Renal cortical epithelial cell (primary cell): ENCODE measurements at regions not wholly inside any gene's neighbourhood (a gene's known extent, or its start where the extent isn't known, plus 50 kb on each side); places are given as distances from the start of the nearest gene placed in this dataset.
"Not testable (repeated sequence)": the region's sequence is repeated elsewhere in the genome, so short reads cannot be mapped to it uniquely, and the experiment has no call there.

Source experiments
- DNase-seq: peaks from one replicate; pipeline ENCODE4 v3.0.0-alpha.2; 2011; ENCODE audit warnings: low read depth

DNA sequence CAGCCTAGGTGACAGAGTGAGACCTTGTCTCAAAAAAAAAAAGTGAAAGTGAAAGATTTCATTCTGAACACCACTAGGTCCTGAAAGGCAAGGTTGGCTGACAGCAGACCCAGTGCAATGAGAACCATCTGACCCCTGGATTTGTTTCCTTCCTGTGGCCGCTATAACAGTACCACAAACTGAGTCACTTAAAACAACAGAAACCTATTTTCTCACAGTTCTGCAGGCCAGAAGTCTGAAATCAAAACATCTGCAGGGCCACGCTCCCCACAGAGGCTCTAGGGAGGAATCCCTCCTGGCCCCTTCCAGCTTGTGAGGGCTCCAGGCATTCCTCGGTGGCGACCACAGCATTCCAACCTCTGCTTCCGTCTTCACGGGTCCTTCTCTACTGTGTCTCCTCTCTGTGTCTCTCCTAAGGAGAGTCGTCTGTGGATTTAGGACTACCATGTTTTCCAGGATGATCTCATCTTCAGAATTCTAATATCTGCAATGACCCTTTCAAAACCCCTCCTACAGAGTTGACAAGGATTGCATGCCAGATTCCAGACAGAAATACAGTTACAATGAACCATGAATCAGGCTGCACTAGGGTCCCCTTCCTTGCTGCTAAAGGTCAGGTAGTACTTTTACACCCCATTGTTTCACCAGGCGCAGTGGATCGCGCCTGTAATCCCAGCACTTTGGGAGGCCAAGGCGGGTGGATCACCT, 78.0 kb upstream of the ADGRL1 start:
- DNase-seq = peak; percentile 87

DNA sequence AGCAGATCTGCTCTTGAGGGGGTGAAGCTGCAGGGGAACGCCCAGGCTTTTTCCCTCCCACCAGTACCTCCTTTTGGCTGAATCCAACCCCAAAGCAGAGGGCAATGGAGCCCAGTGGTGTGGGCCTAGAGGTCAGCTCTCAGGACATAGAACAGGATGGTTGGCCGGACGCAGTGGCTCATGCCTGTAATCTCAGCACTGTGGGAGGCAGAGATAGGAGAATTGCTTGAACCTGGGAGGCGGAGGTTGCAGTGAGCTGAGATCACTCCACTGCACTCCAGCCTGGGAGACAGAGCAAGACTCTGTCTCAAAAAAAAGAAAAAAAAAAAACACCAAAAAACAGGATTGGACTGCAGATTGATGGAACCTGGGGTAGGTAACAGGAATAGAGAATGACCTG, 73.3 kb upstream of the ADGRL1 start:
- DNase-seq = not testable (repeated sequence)

DNA sequence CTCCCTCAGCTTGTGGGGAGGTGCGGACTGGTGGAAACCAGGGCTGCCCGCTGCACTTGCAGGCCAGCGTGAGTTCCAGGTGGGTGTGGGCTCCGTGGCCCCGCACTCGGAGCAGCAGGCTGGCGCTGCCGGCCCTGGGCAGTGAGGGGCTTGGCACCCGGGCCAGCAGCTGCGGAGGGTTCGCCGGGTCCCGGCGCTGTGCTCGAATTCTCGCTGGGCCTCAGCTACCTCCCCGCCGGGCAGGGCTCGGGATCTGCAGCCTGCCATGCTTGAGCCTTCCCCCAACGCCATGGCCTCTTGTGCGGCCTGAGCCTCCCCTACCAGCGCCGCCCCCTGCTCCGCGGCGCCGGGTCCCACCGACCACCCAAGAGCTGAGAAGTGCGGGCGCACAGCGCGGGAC, 71.6 kb upstream of the ADGRL1 start:
- no peak for DNase-seq

DNA sequence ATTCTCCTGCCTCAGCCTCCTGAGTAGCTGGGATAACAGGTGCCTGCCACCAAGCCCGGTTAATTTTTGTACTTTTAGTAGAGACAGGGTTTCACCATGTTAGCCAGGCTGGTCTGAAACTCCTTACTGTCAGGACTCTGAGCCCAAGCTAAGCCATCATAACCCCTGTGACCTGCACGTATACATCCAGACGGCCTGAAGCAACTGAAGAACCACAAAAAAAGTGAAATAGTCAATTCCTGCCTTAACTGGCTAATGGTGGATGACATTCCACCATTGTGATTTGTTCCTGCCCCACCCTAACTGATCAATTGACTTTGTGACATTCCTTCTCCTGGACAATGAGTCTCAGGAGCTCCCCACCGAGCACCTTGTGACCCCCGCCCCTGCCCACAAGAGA, 69.9 kb upstream of the ADGRL1 start:
- not testable (repeated sequence) for DNase-seq

DNA sequence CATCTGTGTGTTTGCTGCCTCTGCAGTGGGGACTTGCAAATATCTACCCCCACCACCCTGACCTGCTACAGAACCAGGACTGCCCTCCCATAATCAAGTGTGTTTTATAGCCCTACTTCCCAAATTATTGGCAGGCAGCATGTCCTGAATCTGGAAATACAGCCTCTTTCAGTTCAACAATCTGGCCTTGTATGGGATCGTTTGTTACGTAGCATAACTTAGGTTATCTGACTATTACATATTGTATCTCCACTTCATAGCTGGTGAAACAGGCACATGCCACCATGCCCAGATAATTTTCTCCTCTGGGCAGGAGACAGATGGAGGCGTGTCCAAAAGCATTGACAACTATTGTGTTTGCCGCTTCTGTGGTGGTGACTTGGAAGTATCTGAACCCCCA, 66.7 kb upstream of the ADGRL1 start:
- DNase-seq = no peak

DNA sequence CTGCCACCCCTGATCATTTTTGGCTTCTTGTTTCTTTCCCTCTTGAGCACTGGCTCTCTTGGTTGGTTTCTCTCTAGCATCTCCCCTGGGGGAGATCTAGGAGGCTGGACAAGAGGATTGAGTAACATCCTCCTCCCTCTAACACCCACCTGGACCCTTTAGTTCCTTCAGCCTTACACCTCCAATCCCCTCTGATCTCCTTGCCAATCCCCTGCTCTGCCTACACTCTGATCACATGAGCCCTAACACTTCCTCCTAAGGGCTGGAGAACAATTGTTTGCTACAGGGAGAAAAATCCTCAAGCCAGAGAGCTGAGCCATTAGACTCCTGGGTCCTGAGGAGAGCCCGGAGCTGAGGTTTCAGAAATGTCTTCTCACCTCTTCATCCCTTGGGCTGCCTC, 65.9 kb upstream of the ADGRL1 start:
- no peak for DNase-seq

- not testable (repeated sequence) for DNase-seq
Measured at GRCh38 chr19:14270557-14270956, 64.6 kb upstream of the ADGRL1 start.

GRCh38 chr19:14267224-14267741, 61.3 kb upstream of the ADGRL1 start:
- no peak for DNase-seq

DNA sequence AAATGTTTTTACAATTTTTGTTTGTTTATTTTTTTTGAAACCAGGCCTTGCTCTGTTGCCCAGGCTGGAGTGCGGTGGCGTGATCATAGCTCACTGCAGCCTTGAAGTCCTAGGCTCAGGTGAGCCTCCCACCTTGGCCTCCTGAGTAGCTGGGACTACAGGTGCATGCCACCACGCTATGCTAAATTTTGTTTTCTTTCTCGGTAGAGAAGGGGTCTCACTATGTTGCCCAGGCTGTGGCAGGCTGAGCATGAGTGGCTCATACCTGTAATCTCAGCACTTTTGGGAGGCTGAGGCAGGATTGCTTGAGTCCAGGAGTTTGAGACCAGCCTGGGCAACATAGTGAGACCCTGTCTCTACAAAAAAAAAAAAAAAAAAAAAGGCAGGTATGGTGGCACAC, 60.2 kb upstream of the ADGRL1 start:
- not testable (repeated sequence) for DNase-seq

GRCh38 chr19:14265290-14266036, 59.5 kb upstream of the ADGRL1 start:
- no peak for DNase-seq

- peak; percentile 61 for DNase-seq
Measured at GRCh38 chr19:14255902-14256649, 50.1 kb upstream of the ADGRL1 start.
